Kidney (tissue), 13 donors: ENCODE measurements at regions not wholly inside any gene's neighbourhood (a gene's known extent, or its start where the extent isn't known, plus 50 kb on each side); places are given as distances from the start of the nearest gene placed in this dataset.

Source experiments
- DNase-seq, 5 donors: peaks; one replicate each; pipeline ENCODE4 v3.0.0-alpha.2; 2013 to 2020
- FAIRE-seq: peaks from 2 replicates; lab custom pipeline; 2012; peaks lifted over from hg19 to GRCh38; lab: Jason Lieb, UNC
- H3K27ac ChIP-seq, 2 donors: one replicate each; pipeline ENCODE4 v1.7.0; 2013; ENCODE audit warnings: low read depth in 2 of 2, low read length in 2 of 2, inconsistent platforms in 1 of 2
- H3K27me3 ChIP-seq: one replicate; pipeline ENCODE4 v1.7.1; 2013; ENCODE audit warnings: low read length, inconsistent platforms; ENCODE audit not compliant: control insufficient read depth, insufficient read depth
- H3K36me3 ChIP-seq, 3 donors: one replicate each; pipeline versions ENCODE4 v1.7.0 to v1.7.1; 2013; ENCODE audit warnings: low read length in 3 of 3, control low read depth in 1 of 3, inconsistent platforms in 1 of 3; ENCODE audit not compliant: insufficient read depth in 3 of 3, control insufficient read depth in 2 of 3
- H3K4me1 ChIP-seq, 3 donors: one replicate each; pipeline versions ENCODE4 v1.7.0 to v1.7.1; 2013; ENCODE audit warnings: low read length in 3 of 3, inconsistent platforms in 1 of 3, low read depth in 1 of 3; ENCODE audit not compliant: control insufficient read depth in 2 of 3, insufficient read depth in 2 of 3
- H3K4me3 ChIP-seq, 3 donors: one replicate each; pipeline versions ENCODE4 v1.7.0 to v1.8.1; 2013; ENCODE audit warnings: low read length in 3 of 3, control low read depth in 1 of 3, inconsistent platforms in 1 of 3
- H3K9ac ChIP-seq, 3 donors: one replicate each; pipeline versions ENCODE4 v1.7.0 to v1.7.1; 2013; ENCODE audit warnings: low read length in 3 of 3, control low read depth in 1 of 3, inconsistent platforms in 1 of 3
- H3K9me3 ChIP-seq, 3 donors: one replicate each; pipeline versions ENCODE4 v1.7.0 to v1.7.1; 2013; ENCODE audit warnings: low read length in 3 of 3, control low read depth in 1 of 3, inconsistent platforms in 1 of 3; ENCODE audit not compliant: control insufficient read depth in 2 of 3, insufficient read depth in 1 of 3
- CTCF ChIP-seq: IDR thresholded peaks from 3 replicates; pipeline ENCODE4 v1.5.1; 2012; ENCODE audit warnings: mild to moderate bottlenecking, moderate library complexity, borderline replicate concordance; ENCODE audit not compliant: insufficient read depth; ENCODE audit errors: extremely low read depth
- intact Hi-C: fragments of 100-400 bp; cut with DNase I; formaldehyde crosslinking; loops from one replicate; pipeline ENCODE4 v1.11.1; 2022
- donor health status: control.
- donor health status: control.
- donor health status: control.
- donor health status: control.
- donor health status: control.
- donor health status: DM: yes; HTN: yes; CAD: no.
- donor health status: Normal renal cell carcinoma (clear cell type).

DNA sequence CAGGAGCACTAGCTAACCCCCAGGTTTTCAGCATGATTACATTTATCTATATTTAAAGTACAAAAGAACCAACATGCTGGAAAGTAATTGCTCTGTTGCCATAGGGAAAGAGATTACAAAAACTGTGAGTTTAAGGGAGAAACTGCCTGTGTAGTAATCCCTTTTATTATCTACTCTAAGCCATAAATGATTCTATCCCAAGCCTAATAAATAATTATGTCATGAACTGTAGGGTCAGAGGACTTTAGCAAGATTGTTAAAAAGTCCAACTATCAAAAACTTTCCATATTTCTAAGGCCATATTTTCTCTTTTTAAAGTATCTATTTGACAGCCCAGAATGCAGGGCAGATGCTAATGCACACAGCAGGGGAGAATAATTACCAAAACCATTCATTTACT is 573.8 kb upstream of the MIR17HG start:
- intact Hi-C loops: no loop called here
- no peaks in the 10 kb centered on the region for H3K9me3 ChIP-seq
- no peak overlapping the region for H3K9ac ChIP-seq
- peak in 1 of 5 donors; percentile 13 for DNase-seq
- H3K4me1 ChIP-seq: no peaks in the 10 kb centered on the region
- H3K4me3 ChIP-seq: no peak overlapping the region
- FAIRE-seq: no peak
- no peak for TF ChIP-seq CTCF
- H3K36me3 ChIP-seq: no peaks in the 10 kb centered on the region
- no peak overlapping the region for H3K27ac ChIP-seq
- no peaks in the 10 kb centered on the region for H3K27me3 ChIP-seq

DNA sequence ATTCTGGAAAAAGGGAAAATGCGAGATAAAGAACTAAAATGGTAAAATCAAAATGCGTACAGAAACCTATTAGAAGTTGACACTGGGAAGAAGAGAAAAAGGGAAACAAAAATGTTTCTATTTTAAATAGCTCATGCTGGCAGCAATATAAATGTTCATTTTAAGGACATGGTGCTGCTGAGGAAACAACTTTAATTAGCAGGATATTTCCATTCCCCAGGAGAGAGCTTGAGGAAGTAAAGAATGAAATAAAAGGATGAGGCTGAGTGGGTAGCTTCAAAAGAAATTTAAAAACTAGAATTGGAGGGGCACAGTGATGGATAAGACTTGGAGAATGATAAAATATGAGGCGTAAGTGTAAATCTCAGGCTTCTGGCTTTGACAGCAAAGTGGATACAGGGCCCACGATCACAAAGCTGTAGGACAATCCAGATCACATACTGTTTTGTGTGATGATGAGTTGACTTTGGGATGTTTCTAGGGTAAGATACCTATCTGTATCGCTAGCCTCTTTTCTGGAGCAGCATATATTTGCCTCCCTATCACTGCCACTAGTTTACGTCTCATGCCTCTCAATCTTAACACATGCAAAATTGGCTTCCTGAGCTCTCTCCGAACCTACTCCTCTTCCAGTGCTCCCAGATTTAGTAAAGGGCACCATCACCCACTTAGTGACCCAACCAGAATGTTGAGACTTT is 571.3 kb upstream of the MIR17HG start:
- Histone ChIP-seq H3K27ac (no peak overlapping the region), H3K9ac (no peak overlapping the region), H3K4me1 (no peaks in the 10 kb centered on the region), H3K27me3 (no peaks in the 10 kb centered on the region), H3K9me3 (no peaks in the 10 kb centered on the region), H3K36me3 (no peaks in the 10 kb centered on the region), H3K4me3 (no peak overlapping the region)
- intact Hi-C loops: no loop called here
- TF ChIP-seq CTCF: no peak
- FAIRE-seq: no peak
- no peak for DNase-seq

- H3K27ac ChIP-seq: no peak overlapping the region
- no peaks in the 10 kb centered on the region for H3K36me3 ChIP-seq
- no peaks in the 10 kb centered on the region for H3K4me1 ChIP-seq
- no peaks in the 10 kb centered on the region for H3K27me3 ChIP-seq
- no peak overlapping the region for H3K9ac ChIP-seq
- no peak for DNase-seq
- no peak for FAIRE-seq
- no peaks in the 10 kb centered on the region for H3K9me3 ChIP-seq
- intact Hi-C loops: no loop called here
- H3K4me3 ChIP-seq: no peak overlapping the region
- TF ChIP-seq CTCF: no peak
Measured at GRCh38 chr13:90783273-90783672, 564.2 kb upstream of the MIR17HG start.

GRCh38 chr13:90787007-90787406 is 560.5 kb upstream of the MIR17HG start:
- intact Hi-C loops: no loop called here
- Histone ChIP-seq H3K36me3 (no peaks in the 10 kb centered on the region), H3K27me3 (no peaks in the 10 kb centered on the region), H3K4me3 (no peak overlapping the region), H3K27ac (no peak overlapping the region), H3K9me3 (no peaks in the 10 kb centered on the region), H3K4me1 (no peaks in the 10 kb centered on the region), H3K9ac (no peak overlapping the region)
- DNase-seq (no peak), FAIRE-seq (no peak)
- TF ChIP-seq CTCF: no peak
